GM23338 (cell line): ENCODE measurements at regions not wholly inside any gene's neighbourhood (a gene's known extent, or its start where the extent isn't known, plus 50 kb on each side); places are given as distances from the start of the nearest gene placed in this dataset.

Experiments used
- ATAC-seq: fragments of 200-7000 bp; cut with Tn5 transposase; 3 replicates; pipeline ENCODE4 v1.9.1; 2020
- DNase-seq: peaks from one replicate; pipeline ENCODE4 v3.0.0-alpha.2; 2015; ENCODE audit warnings: low spot score
- H2AFZ ChIP-seq: fragments of 200-600 bp; sonication (generic); 2 replicates; pipeline ENCODE4 v1.8.0; 2016; ENCODE audit warnings: antibody characterized with exemption, mild to moderate bottlenecking, moderate library complexity
- H3F3A ChIP-seq: fragments of 200-600 bp; sonication (generic); replicated peaks from 2 replicates; pipeline ENCODE4 v1.8.0; 2017; ENCODE audit warnings: antibody characterized with exemption, mixed run types, low read depth
- H3K27ac ChIP-seq: fragments of 200-600 bp; sonication (generic); 2 replicates; pipeline ENCODE4 v1.6.1; 2016; ENCODE audit warnings: low read depth
- H3K27me3 ChIP-seq: fragments of 200-600 bp; sonication (generic); 2 replicates; pipeline ENCODE4 v1.8.0; 2016; ENCODE audit warnings: mild to moderate bottlenecking, mixed run types, moderate library complexity; ENCODE audit not compliant: insufficient read depth
- H3K36me3 ChIP-seq: fragments of 200-600 bp; sonication (generic); 2 replicates; pipeline ENCODE4 v1.8.0; 2016; ENCODE audit warnings: mild to moderate bottlenecking; ENCODE audit not compliant: insufficient read depth
- H3K4me1 ChIP-seq: fragments of 200-600 bp; sonication (generic); 2 replicates; pipeline ENCODE4 v1.8.0; 2016; ENCODE audit warnings: mild to moderate bottlenecking, moderate library complexity; ENCODE audit not compliant: insufficient read depth
- H3K4me2 ChIP-seq: fragments of 200-600 bp; sonication (generic); 2 replicates; pipeline ENCODE4 v1.7.1; 2017; ENCODE audit warnings: mixed run types
- H3K4me3 ChIP-seq: fragments of 200-600 bp; sonication (generic); 2 replicates; pipeline ENCODE4 v1.6.1; 2016; ENCODE audit warnings: mixed run types
- H3K79me2 ChIP-seq: fragments of 200-600 bp; sonication (generic); replicated peaks from 2 replicates; pipeline ENCODE4 v1.8.0; 2017; ENCODE audit warnings: mild to moderate bottlenecking; ENCODE audit not compliant: insufficient read depth
- H3K9me2 ChIP-seq: fragments of 200-600 bp; sonication (generic); 2 replicates; pipeline ENCODE4 v1.8.0; 2017; ENCODE audit not compliant: insufficient read depth
- H4K20me1 ChIP-seq: fragments of 200-600 bp; sonication (generic); replicated peaks from 2 replicates; pipeline ENCODE4 v1.8.0; 2017; ENCODE audit warnings: mild to moderate bottlenecking; ENCODE audit not compliant: insufficient read depth
- H3K27ac Mint-ChIP-seq: 2 replicates; pipeline ENCODE4 v1.8.0; 2020; ENCODE audit warnings: inconsistent platforms, mild to moderate bottlenecking, moderate library complexity, mixed read lengths
- H3K27me3 Mint-ChIP-seq: 3 replicates; pipeline ENCODE4 v1.8.0; 2022; ENCODE audit warnings: low read depth, mild to moderate bottlenecking, moderate library complexity, mixed read lengths, inconsistent platforms; ENCODE audit not compliant: insufficient read depth, poor library complexity
- H3K36me3 Mint-ChIP-seq: 3 replicates; pipeline ENCODE4 v1.8.0; 2021; ENCODE audit warnings: low read depth, mild to moderate bottlenecking, inconsistent platforms, moderate library complexity, mixed read lengths
- H3K4me1 Mint-ChIP-seq: 3 replicates; pipeline ENCODE4 v1.8.0; 2020; ENCODE audit warnings: mild to moderate bottlenecking, inconsistent platforms, mixed read lengths
- H3K4me3 Mint-ChIP-seq: 3 replicates; pipeline ENCODE4 v1.8.0; 2021; ENCODE audit warnings: moderate library complexity, mild to moderate bottlenecking, inconsistent platforms, mixed read lengths
- H3K9me3 Mint-ChIP-seq: 3 replicates; pipeline ENCODE4 v1.8.0; 2020; ENCODE audit warnings: moderate library complexity, mild to moderate bottlenecking, inconsistent platforms, mixed read lengths
- CREB1 ChIP-seq: fragments of 250-450 bp; sonication (Bioruptor Pico); IDR thresholded peaks from 2 replicates; pipeline ENCODE4 v1.5.0; 2020; ENCODE audit warnings: low read depth, mild to moderate bottlenecking, moderate library complexity
- EZH2 ChIP-seq: fragments of 200-600 bp; sonication (generic); IDR thresholded peaks from one replicate; pipeline ENCODE4 v1.8.0; 2017; ENCODE audit warnings: antibody characterized with exemption, mild to moderate bottlenecking, low read depth; ENCODE audit not compliant: unreplicated experiment
- JUNB ChIP-seq: IDR thresholded peaks from one replicate; pipeline ENCODE4 v1.6.1; 2016; ENCODE audit warnings: antibody characterized with exemption; ENCODE audit not compliant: unreplicated experiment
- NANOG ChIP-seq: IDR thresholded peaks from 2 replicates; pipeline ENCODE4 v1.6.1; 2016; ENCODE audit warnings: antibody characterized with exemption, borderline replicate concordance
- POLR2AphosphoS5 ChIP-seq: IDR thresholded peaks from 2 replicates; pipeline ENCODE4 v1.6.1; 2016; ENCODE audit warnings: antibody characterized with exemption, low read depth
- STAT1 ChIP-seq: IDR thresholded peaks from one replicate; pipeline ENCODE4 v1.6.1; 2016; ENCODE audit warnings: antibody characterized with exemption; ENCODE audit not compliant: unreplicated experiment
- ZNF114 ChIP-seq: fragments of 250-450 bp; sonication (Bioruptor Pico); IDR thresholded peaks from 2 replicates; pipeline ENCODE4 v1.5.0; 2020; ENCODE audit warnings: mild to moderate bottlenecking, moderate library complexity
- ZNF331 ChIP-seq: fragments of 250-450 bp; sonication (Bioruptor Pico); IDR thresholded peaks from 2 replicates; pipeline ENCODE4 v1.5.0; 2020; ENCODE audit warnings: low read depth, mild to moderate bottlenecking, moderate library complexity
- TF ChIP-seq, protein P1 (sequence below): IDR thresholded peaks from one replicate; pipeline ENCODE4 v1.6.1; 2018; ENCODE audit warnings: antibody characterized with exemption; ENCODE audit not compliant: unreplicated experiment
- TF ChIP-seq, protein P2 (sequence below): fragments of 250-450 bp; sonication (Bioruptor Pico); IDR thresholded peaks from 2 replicates; pipeline ENCODE4 v1.5.0; 2020; ENCODE audit warnings: mild to moderate bottlenecking, moderate library complexity
- TF ChIP-seq, protein P3 (sequence below): IDR thresholded peaks from 2 replicates; pipeline ENCODE4 v1.6.1; 2016; ENCODE audit warnings: antibody characterized with exemption
- TF ChIP-seq, protein P4 (sequence below), 2 experiments: fragments of 200-600 bp in 1 of 2; sonication (generic) in 1 of 2; conservative IDR thresholded peaks; 2 replicates each; pipeline versions ENCODE4 v1.5.1 to v1.6.1; 2016 to 2017; ENCODE audit warnings: antibody characterized with exemption in 2 of 2, low read depth in 2 of 2, mild to moderate bottlenecking in 2 of 2, moderate library complexity in 1 of 2

DNA sequence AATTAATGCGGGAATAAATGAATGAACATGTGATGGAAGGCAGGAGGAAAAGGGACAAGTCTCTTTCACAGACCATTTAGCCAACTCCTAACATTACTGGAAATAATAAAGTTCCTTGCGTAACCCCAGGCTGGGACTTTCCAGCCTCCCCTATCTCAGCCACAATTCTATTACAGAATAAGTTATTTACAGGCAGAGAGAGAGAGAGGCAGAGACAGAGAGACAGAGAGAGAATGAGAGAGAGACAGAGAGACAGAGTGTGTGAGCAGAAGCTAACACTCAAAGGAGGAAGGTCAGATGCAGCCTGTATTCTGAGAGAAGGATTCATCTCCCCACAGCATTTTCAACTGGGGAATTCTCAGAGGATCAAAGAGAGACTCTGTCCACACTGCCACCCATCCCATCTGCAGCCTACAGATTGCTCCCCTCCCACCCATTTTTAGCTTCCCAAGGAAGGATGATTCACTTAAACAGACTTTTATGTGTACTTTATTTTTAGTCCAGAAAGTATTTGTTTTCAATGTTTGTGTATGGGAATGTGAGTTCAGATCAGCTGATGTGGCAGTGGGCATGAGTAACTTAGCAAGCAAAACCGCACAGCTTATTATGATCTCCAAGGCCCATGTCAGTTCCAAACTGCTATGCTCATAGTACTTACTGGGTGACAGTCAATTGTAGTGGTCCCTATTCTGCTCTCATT is 165.7 kb downstream of the CAND1 start:
- H3K9me3 Mint-ChIP-seq = peaks cover 3% of the 10 kb centered on the region; the same call in 2 of the 3 replicates
- Histone ChIP-seq H2AFZ (no peak overlapping the region), H3F3A (no peaks in the 10 kb centered on the region), H3K4me1 (no peaks in the 10 kb centered on the region), H3K4me3 (no peak overlapping the region), H3K9me2 (no peaks in the 10 kb centered on the region), H3K36me3 (no peaks in the 10 kb centered on the region), H3K4me2 (no peak overlapping the region), H3K27ac (no peak overlapping the region), H3K27me3 (no peaks in the 10 kb centered on the region), H3K79me2 (no peaks in the 10 kb centered on the region), H4K20me1 (no peaks in the 10 kb centered on the region)
- no peaks in the 10 kb centered on the region for H3K36me3 Mint-ChIP-seq
- ATAC-seq (no peak), DNase-seq (no peak)
- TF ChIP-seq, protein P1, sequence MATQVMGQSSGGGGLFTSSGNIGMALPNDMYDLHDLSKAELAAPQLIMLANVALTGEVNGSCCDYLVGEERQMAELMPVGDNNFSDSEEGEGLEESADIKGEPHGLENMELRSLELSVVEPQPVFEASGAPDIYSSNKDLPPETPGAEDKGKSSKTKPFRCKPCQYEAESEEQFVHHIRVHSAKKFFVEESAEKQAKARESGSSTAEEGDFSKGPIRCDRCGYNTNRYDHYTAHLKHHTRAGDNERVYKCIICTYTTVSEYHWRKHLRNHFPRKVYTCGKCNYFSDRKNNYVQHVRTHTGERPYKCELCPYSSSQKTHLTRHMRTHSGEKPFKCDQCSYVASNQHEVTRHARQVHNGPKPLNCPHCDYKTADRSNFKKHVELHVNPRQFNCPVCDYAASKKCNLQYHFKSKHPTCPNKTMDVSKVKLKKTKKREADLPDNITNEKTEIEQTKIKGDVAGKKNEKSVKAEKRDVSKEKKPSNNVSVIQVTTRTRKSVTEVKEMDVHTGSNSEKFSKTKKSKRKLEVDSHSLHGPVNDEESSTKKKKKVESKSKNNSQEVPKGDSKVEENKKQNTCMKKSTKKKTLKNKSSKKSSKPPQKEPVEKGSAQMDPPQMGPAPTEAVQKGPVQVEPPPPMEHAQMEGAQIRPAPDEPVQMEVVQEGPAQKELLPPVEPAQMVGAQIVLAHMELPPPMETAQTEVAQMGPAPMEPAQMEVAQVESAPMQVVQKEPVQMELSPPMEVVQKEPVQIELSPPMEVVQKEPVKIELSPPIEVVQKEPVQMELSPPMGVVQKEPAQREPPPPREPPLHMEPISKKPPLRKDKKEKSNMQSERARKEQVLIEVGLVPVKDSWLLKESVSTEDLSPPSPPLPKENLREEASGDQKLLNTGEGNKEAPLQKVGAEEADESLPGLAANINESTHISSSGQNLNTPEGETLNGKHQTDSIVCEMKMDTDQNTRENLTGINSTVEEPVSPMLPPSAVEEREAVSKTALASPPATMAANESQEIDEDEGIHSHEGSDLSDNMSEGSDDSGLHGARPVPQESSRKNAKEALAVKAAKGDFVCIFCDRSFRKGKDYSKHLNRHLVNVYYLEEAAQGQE = no peak
- no peak for TF ChIP-seq STAT1
- no peak for TF ChIP-seq CREB1
- TF ChIP-seq, protein P2, sequence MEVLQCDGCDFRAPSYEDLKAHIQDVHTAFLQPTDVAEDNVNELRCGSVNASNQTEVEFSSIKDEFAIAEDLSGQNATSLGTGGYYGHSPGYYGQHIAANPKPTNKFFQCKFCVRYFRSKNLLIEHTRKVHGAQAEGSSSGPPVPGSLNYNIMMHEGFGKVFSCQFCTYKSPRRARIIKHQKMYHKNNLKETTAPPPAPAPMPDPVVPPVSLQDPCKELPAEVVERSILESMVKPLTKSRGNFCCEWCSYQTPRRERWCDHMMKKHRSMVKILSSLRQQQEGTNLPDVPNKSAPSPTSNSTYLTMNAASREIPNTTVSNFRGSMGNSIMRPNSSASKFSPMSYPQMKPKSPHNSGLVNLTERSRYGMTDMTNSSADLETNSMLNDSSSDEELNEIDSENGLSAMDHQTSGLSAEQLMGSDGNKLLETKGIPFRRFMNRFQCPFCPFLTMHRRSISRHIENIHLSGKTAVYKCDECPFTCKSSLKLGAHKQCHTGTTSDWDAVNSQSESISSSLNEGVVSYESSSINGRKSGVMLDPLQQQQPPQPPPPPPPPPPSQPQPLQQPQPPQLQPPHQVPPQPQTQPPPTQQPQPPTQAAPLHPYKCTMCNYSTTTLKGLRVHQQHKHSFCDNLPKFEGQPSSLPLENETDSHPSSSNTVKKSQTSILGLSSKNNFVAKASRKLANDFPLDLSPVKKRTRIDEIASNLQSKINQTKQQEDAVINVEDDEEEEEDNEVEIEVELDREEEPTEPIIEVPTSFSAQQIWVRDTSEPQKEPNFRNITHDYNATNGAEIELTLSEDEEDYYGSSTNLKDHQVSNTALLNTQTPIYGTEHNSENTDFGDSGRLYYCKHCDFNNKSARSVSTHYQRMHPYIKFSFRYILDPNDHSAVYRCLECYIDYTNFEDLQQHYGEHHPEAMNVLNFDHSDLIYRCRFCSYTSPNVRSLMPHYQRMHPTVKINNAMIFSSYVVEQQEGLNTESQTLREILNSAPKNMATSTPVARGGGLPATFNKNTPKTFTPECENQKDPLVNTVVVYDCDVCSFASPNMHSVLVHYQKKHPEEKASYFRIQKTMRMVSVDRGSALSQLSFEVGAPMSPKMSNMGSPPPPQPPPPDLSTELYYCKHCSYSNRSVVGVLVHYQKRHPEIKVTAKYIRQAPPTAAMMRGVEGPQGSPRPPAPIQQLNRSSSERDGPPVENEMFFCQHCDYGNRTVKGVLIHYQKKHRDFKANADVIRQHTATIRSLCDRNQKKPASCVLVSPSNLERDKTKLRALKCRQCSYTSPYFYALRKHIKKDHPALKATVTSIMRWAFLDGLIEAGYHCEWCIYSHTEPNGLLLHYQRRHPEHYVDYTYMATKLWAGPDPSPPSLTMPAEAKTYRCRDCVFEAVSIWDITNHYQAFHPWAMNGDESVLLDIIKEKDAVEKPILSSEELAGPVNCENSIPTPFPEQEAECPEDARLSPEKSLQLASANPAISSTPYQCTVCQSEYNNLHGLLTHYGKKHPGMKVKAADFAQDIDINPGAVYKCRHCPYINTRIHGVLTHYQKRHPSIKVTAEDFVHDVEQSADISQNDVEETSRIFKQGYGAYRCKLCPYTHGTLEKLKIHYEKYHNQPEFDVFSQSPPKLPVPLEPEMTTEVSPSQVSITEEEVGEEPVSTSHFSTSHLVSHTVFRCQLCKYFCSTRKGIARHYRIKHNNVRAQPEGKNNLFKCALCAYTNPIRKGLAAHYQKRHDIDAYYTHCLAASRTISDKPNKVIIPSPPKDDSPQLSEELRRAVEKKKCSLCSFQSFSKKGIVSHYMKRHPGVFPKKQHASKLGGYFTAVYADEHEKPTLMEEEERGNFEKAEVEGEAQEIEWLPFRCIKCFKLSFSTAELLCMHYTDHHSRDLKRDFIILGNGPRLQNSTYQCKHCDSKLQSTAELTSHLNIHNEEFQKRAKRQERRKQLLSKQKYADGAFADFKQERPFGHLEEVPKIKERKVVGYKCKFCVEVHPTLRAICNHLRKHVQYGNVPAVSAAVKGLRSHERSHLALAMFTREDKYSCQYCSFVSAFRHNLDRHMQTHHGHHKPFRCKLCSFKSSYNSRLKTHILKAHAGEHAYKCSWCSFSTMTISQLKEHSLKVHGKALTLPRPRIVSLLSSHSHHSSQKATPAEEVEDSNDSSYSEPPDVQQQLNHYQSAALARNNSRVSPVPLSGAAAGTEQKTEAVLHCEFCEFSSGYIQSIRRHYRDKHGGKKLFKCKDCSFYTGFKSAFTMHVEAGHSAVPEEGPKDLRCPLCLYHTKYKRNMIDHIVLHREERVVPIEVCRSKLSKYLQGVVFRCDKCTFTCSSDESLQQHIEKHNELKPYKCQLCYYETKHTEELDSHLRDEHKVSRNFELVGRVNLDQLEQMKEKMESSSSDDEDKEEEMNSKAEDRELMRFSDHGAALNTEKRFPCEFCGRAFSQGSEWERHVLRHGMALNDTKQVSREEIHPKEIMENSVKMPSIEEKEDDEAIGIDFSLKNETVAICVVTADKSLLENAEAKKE (CRISPR knock-in tag) = no peak
- TF ChIP-seq EZH2 = no peak
- TF ChIP-seq, protein P3, sequence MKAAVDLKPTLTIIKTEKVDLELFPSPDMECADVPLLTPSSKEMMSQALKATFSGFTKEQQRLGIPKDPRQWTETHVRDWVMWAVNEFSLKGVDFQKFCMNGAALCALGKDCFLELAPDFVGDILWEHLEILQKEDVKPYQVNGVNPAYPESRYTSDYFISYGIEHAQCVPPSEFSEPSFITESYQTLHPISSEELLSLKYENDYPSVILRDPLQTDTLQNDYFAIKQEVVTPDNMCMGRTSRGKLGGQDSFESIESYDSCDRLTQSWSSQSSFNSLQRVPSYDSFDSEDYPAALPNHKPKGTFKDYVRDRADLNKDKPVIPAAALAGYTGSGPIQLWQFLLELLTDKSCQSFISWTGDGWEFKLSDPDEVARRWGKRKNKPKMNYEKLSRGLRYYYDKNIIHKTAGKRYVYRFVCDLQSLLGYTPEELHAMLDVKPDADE = no peak
- TF ChIP-seq NANOG = no peak
- TF ChIP-seq ZNF331 (CRISPR knock-in tag) = no peak
- no peak for TF ChIP-seq ZNF114 (CRISPR knock-in tag)
- TF ChIP-seq POLR2AphosphoS5 = no peak
- no peak for TF ChIP-seq JUNB
- TF ChIP-seq, protein P4, sequence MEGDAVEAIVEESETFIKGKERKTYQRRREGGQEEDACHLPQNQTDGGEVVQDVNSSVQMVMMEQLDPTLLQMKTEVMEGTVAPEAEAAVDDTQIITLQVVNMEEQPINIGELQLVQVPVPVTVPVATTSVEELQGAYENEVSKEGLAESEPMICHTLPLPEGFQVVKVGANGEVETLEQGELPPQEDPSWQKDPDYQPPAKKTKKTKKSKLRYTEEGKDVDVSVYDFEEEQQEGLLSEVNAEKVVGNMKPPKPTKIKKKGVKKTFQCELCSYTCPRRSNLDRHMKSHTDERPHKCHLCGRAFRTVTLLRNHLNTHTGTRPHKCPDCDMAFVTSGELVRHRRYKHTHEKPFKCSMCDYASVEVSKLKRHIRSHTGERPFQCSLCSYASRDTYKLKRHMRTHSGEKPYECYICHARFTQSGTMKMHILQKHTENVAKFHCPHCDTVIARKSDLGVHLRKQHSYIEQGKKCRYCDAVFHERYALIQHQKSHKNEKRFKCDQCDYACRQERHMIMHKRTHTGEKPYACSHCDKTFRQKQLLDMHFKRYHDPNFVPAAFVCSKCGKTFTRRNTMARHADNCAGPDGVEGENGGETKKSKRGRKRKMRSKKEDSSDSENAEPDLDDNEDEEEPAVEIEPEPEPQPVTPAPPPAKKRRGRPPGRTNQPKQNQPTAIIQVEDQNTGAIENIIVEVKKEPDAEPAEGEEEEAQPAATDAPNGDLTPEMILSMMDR (conservative IDR thresholded peaks at IDR 0.05; ENCODE audit: low read depth in 2 of 2) = no peak
- H3K27ac Mint-ChIP-seq = no peak overlapping the region
- no peak overlapping the region for H3K4me3 Mint-ChIP-seq
- H3K4me1 Mint-ChIP-seq = no peaks in the 10 kb centered on the region
- H3K27me3 Mint-ChIP-seq = no peaks in the 10 kb centered on the region
